ENCODE measurements at regions not wholly inside any gene's neighbourhood (a gene's known extent, or its start where the extent isn't known, plus 50 kb on each side); places are given as distances from the start of the nearest gene placed in this dataset. TPM values are rescaled to one million over a fixed set of nuclear protein-coding genes. Genes with fewer than 3 reads are reported as not detected.

Small RNA genes lying in the stretch of these regions (small RNA-seq; reads per million reads assigned to genes)
- not detected for gene RNY4P16 (ENCODE audit: insufficient read length, low read depth, low replicate concordance)
